Ishikawa (cell line): ENCODE measurements at regions not wholly inside any gene's neighbourhood (a gene's known extent, or its start where the extent isn't known, plus 50 kb on each side); places are given as distances from the start of the nearest gene placed in this dataset.

ENCODE experiments used
- CEBPB ChIP-seq: IDR thresholded peaks from 2 replicates; pipeline ENCODE4 v1.6.1; 2012
- CREB1 ChIP-seq: IDR thresholded peaks from 2 replicates; pipeline ENCODE4 v1.6.1; 2012; ENCODE audit warnings: low read depth
- EGR1 ChIP-seq: IDR thresholded peaks from 2 replicates; pipeline ENCODE4 v1.6.1; 2012
- EP300 ChIP-seq: IDR thresholded peaks from 2 replicates; pipeline ENCODE4 v1.6.1; 2012; ENCODE audit warnings: borderline replicate concordance
- FOXM1 ChIP-seq: IDR thresholded peaks from 2 replicates; pipeline ENCODE4 v1.6.1; 2012; ENCODE audit warnings: low read depth, borderline replicate concordance
- MAX ChIP-seq: IDR thresholded peaks from 2 replicates; pipeline ENCODE4 v1.6.1; 2012
- NFIC ChIP-seq: IDR thresholded peaks from 2 replicates; pipeline ENCODE4 v1.6.1; 2012
- RAD21 ChIP-seq: IDR thresholded peaks from 2 replicates; pipeline ENCODE4 v1.6.1; 2012; ENCODE audit warnings: low read depth
- REST ChIP-seq: IDR thresholded peaks from 2 replicates; pipeline ENCODE4 v1.6.1; 2012; ENCODE audit warnings: low read depth, mild to moderate bottlenecking
- TAF1 ChIP-seq: IDR thresholded peaks from 2 replicates; pipeline ENCODE4 v1.6.1; 2012; ENCODE audit warnings: low read depth, mild to moderate bottlenecking
- TCF12 ChIP-seq: IDR thresholded peaks from 2 replicates; pipeline ENCODE4 v1.6.1; 2012; ENCODE audit warnings: low read depth
- TEAD4 ChIP-seq: IDR thresholded peaks from 2 replicates; pipeline ENCODE4 v1.6.1; 2012
- USF1 ChIP-seq: IDR thresholded peaks from 2 replicates; pipeline ENCODE4 v1.6.1; 2012
- YY1 ChIP-seq: IDR thresholded peaks from 2 replicates; pipeline ENCODE4 v1.6.1; 2012; ENCODE audit warnings: low read depth
- ZBTB7A ChIP-seq: IDR thresholded peaks from 2 replicates; pipeline ENCODE4 v1.6.1; 2012; ENCODE audit warnings: low read depth

- TF ChIP-seq FOXM1 (no peak), RAD21 (no peak), TAF1 (no peak), NFIC (no peak), EP300 (no peak), ZBTB7A (no peak), YY1 (no peak), CEBPB (no peak), TCF12 (no peak), USF1 (no peak)
Measured at GRCh38 chr15:93428150-93428549, 339.1 kb upstream of the RGMA start.

GRCh38 chr15:93424131-93424530 lies 335.1 kb upstream of the RGMA start:
- TF ChIP-seq RAD21 (no peak), ZBTB7A (no peak), TEAD4 (no peak), CREB1 (no peak), YY1 (no peak), CEBPB (no peak), TAF1 (no peak), MAX (no peak), NFIC (no peak), FOXM1 (no peak)

DNA sequence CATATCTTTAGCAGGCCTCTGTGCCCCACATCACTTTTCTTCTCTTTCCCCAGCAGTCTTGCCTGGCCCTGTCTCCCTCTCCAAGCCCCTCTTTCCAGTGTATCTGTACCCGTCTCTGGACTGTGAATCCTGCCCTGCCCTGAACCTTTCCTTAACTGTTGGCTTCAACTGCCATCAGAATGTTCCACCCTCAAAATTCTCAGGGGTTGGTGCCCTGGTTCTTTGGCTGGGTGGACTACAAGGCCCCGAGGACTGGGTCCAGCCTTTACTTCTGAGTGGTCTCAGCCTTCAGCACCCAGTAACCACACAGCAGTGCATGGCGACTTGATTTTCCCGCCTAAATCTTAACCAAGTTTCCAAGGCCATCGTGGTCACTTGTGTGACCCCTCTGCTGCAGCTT lies 333.5 kb upstream of the RGMA start:
- TF ChIP-seq TEAD4 (no peak), MAX (no peak), RAD21 (no peak), REST (no peak), USF1 (no peak), EP300 (no peak), NFIC (no peak), FOXM1 (no peak), EGR1 (no peak), ZBTB7A (no peak)

- no peak for TF ChIP-seq NFIC
Measured at GRCh38 chr15:93420477-93420876, 331.5 kb upstream of the RGMA start.

DNA sequence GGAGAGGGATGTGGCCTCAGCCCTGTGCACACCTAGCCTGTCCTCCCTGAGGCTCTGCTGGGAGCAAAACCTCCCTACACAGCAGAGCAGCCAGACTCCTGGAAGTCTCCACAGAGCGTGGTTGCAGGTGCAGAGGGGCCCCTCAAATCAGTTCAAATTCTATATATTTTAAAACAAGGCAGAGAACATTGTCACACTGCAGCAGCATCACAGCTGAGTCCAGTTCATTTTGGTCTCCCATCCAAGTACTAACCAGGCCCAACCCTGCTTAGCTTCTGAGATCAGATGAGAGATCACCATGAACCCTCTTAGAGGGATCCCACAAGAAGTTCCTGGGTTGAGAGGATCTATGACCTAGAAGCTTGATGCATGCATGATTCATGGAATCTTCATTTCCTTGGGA lies 331.0 kb upstream of the RGMA start:
- TF ChIP-seq TAF1, result no peak
- no peak for TF ChIP-seq USF1
- TF ChIP-seq CREB1, result no peak

GRCh38 chr15:93418566-93418965 lies 329.6 kb upstream of the RGMA start:
- TF ChIP-seq YY1 (no peak), MAX (no peak), ZBTB7A (no peak), USF1 (no peak), CREB1 (no peak), FOXM1 (no peak), EP300 (no peak), CEBPB (no peak), TAF1 (no peak), RAD21 (no peak), EGR1 (no peak), NFIC (no peak), TCF12 (no peak), REST (no peak), TEAD4 (no peak)
